ENCODE measurements at regions not wholly inside any gene's neighbourhood (a gene's known extent, or its start where the extent isn't known, plus 50 kb on each side); places are given as distances from the start of the nearest gene placed in this dataset.

DNA sequence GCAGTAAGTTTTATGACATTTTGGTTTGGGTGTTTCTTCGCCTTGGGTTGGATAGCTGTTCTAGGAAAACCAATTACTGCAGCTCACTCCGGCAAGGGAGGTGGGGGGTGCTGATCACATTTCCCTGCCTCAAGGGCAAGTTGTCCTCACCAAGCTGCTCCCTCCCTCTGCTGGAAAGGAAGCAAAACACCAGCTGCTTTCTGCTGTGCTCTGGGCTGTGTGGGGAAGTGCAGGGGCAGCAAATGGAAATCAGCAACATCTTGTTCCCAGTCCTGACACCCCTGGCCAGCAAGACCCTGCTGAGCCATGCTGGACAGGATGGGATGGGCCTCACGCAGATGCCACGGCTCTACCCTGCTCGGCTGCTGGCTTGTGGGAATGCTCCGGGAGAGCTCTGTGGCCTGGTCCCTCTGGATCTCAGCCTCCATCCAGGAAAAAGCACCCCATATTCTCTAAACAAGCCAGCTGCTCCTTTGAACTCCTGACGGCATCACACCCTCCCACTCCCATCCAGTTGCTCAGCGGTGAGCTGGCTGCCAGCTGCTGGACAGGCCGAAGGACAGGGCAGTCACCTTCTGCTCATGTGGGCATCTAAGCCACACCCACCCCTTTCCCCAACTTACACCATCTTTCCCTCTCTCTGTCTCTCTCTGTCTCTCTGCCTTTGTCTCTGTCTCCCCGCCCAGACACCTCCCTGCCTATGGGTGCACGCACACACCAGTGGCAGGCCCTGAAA is 52.4 kb upstream of the EIF5 start:
- TF ChIP-seq EED (CRISPR knock-in tag; IDR thresholded peaks at IDR 0.05) (no peak), ZBTB7B (CRISPR knock-in tag; IDR thresholded peaks at IDR 0.05) (no peak), ZFX (CRISPR knock-in tag; IDR thresholded peaks at IDR 0.05; ENCODE audit: low read depth) (no peak), ZNF709 (CRISPR knock-in tag; IDR thresholded peaks at IDR 0.05) (no peak), ELF1 (CRISPR knock-in tag; IDR thresholded peaks at IDR 0.05) (no peak), ZNF780A (CRISPR knock-in tag; IDR thresholded peaks at IDR 0.05) (no peak), SIN3A (IDR thresholded peaks at IDR 0.05; ENCODE audit: borderline replicate concordance, low read depth, low read length) (no peak), HOXA9 (CRISPR knock-in tag; IDR thresholded peaks at IDR 0.05; ENCODE audit: borderline replicate concordance) (no peak)
- TF ChIP-seq, protein P1, sequence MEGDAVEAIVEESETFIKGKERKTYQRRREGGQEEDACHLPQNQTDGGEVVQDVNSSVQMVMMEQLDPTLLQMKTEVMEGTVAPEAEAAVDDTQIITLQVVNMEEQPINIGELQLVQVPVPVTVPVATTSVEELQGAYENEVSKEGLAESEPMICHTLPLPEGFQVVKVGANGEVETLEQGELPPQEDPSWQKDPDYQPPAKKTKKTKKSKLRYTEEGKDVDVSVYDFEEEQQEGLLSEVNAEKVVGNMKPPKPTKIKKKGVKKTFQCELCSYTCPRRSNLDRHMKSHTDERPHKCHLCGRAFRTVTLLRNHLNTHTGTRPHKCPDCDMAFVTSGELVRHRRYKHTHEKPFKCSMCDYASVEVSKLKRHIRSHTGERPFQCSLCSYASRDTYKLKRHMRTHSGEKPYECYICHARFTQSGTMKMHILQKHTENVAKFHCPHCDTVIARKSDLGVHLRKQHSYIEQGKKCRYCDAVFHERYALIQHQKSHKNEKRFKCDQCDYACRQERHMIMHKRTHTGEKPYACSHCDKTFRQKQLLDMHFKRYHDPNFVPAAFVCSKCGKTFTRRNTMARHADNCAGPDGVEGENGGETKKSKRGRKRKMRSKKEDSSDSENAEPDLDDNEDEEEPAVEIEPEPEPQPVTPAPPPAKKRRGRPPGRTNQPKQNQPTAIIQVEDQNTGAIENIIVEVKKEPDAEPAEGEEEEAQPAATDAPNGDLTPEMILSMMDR (CRISPR knock-in tag; IDR thresholded peaks at IDR 0.05) = peak; percentile 73
- TF ChIP-seq, protein P2, sequence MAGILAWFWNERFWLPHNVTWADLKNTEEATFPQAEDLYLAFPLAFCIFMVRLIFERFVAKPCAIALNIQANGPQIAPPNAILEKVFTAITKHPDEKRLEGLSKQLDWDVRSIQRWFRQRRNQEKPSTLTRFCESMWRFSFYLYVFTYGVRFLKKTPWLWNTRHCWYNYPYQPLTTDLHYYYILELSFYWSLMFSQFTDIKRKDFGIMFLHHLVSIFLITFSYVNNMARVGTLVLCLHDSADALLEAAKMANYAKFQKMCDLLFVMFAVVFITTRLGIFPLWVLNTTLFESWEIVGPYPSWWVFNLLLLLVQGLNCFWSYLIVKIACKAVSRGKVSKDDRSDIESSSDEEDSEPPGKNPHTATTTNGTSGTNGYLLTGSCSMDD (CRISPR knock-in tag; IDR thresholded peaks at IDR 0.05) = no peak
- TF ChIP-seq, protein P3, sequence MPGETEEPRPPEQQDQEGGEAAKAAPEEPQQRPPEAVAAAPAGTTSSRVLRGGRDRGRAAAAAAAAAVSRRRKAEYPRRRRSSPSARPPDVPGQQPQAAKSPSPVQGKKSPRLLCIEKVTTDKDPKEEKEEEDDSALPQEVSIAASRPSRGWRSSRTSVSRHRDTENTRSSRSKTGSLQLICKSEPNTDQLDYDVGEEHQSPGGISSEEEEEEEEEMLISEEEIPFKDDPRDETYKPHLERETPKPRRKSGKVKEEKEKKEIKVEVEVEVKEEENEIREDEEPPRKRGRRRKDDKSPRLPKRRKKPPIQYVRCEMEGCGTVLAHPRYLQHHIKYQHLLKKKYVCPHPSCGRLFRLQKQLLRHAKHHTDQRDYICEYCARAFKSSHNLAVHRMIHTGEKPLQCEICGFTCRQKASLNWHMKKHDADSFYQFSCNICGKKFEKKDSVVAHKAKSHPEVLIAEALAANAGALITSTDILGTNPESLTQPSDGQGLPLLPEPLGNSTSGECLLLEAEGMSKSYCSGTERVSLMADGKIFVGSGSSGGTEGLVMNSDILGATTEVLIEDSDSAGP (CRISPR knock-in tag; IDR thresholded peaks at IDR 0.05; ENCODE audit: borderline replicate concordance) = no peak

All from HepG2 (cell line).